GM23248 (cell line): ENCODE measurements at regions not wholly inside any gene's neighbourhood (a gene's known extent, or its start where the extent isn't known, plus 50 kb on each side); places are given as distances from the start of the nearest gene placed in this dataset.

ENCODE experiments used
- DNase-seq: peaks from one replicate; pipeline ENCODE4 v3.0.0-alpha.2; 2015
- H2AFZ ChIP-seq: fragments of 200-600 bp; sonication (generic); 2 replicates; pipeline ENCODE4 v1.6.1; 2016; ENCODE audit warnings: antibody characterized with exemption
- H3F3A ChIP-seq: fragments of 200-600 bp; sonication (generic); 2 replicates; pipeline ENCODE4 v1.6.1; 2016; ENCODE audit warnings: mild to moderate bottlenecking, antibody characterized with exemption, mixed run types; ENCODE audit not compliant: insufficient read depth
- H3K27ac ChIP-seq: fragments of 200-600 bp; sonication (generic); 2 replicates; pipeline ENCODE4 v1.5.1; 2016; ENCODE audit warnings: mild to moderate bottlenecking
- H3K27me3 ChIP-seq: fragments of 200-600 bp; sonication (generic); replicated peaks from 2 replicates; pipeline ENCODE4 v1.6.1; 2016; ENCODE audit warnings: mild to moderate bottlenecking; ENCODE audit not compliant: insufficient read depth
- H3K36me3 ChIP-seq: fragments of 200-600 bp; sonication (generic); 2 replicates; pipeline ENCODE4 v1.6.1; 2016; ENCODE audit warnings: low read depth, mild to moderate bottlenecking
- H3K4me1 ChIP-seq: fragments of 200-600 bp; sonication (generic); 2 replicates; pipeline ENCODE4 v1.6.1; 2016; ENCODE audit warnings: mild to moderate bottlenecking; ENCODE audit not compliant: insufficient read depth
- H3K4me2 ChIP-seq: fragments of 200-600 bp; sonication (generic); one replicate; pipeline ENCODE4 v1.6.1; 2016; ENCODE audit warnings: mild to moderate bottlenecking; ENCODE audit not compliant: unreplicated experiment
- H3K4me3 ChIP-seq: fragments of 200-600 bp; sonication (generic); 2 replicates; pipeline ENCODE4 v1.5.1; 2016; ENCODE audit warnings: mild to moderate bottlenecking
- H3K79me2 ChIP-seq: fragments of 200-600 bp; sonication (generic); 2 replicates; pipeline ENCODE4 v1.6.1; 2016; ENCODE audit warnings: mild to moderate bottlenecking; ENCODE audit not compliant: insufficient read depth
- H3K9ac ChIP-seq: fragments of 200-600 bp; sonication (generic); 2 replicates; pipeline ENCODE4 v1.6.1; 2016; ENCODE audit warnings: mild to moderate bottlenecking
- H3K9me2 ChIP-seq: fragments of 200-600 bp; sonication (generic); 2 replicates; pipeline ENCODE4 v1.6.1; 2016; ENCODE audit warnings: mixed run types, mild to moderate bottlenecking, moderate library complexity; ENCODE audit not compliant: insufficient read depth
- H3K9me3 ChIP-seq: fragments of 200-600 bp; sonication (generic); one replicate; pipeline ENCODE4 v1.6.1; 2017; ENCODE audit warnings: low read depth
- H4K20me1 ChIP-seq: fragments of 200-600 bp; sonication (generic); 2 replicates; pipeline ENCODE4 v1.6.0; 2016; ENCODE audit not compliant: insufficient read depth
- EZH2 ChIP-seq: fragments of 200-600 bp; sonication (generic); IDR thresholded peaks from 2 replicates; pipeline ENCODE4 v1.6.1; 2018; ENCODE audit warnings: antibody characterized with exemption, mild to moderate bottlenecking; ENCODE audit not compliant: insufficient read depth, poor library complexity, severe bottlenecking
- EZH2phosphoT487 ChIP-seq: fragments of 200-600 bp; sonication (generic); IDR thresholded peaks from 2 replicates; pipeline ENCODE4 v1.6.1; 2018; ENCODE audit warnings: antibody characterized with exemption, moderate library complexity, mild to moderate bottlenecking, low read depth; ENCODE audit not compliant: insufficient read depth
- WGBS, 2 experiments: methylation state at CpG; one replicate each; pipeline ENCODE4 v1.1.6; 2015 to 2017; ENCODE audit warnings: low lambda C conversion rate in 2 of 2, low coverage in 1 of 2; ENCODE audit errors: missing lambda C conversion rate in 2 of 2; 5-methylcytosine and 5-hydroxymethylcytosine counted together
- in situ Hi-C: fragments of 300-500 bp; cut with MboI; formaldehyde crosslinking; loops from 2 replicates; pipeline ENCODE4 v1.15.0; 2020

DNA sequence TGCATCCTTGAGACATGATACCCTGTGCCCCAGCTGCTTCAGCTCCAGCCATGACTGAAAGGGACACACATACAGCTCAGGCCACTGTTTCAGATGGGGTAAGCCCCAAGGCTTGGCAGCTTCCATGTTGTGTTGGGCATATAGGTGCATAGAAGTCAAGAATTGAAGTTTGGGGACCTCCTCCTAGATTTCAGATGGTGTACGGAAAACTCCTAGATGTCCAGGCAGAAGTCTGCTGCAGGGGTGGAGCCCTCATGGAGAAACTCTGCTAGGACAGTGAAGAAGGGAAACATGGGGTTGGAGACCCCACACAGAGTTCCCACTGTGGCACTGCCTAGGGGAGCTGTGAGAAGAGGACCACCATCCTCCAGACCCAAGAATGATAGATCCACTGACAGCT lies 1379.0 kb upstream of the MAP3K7 start:
- Histone ChIP-seq H3K4me3 (no peak overlapping the region), H2AFZ (no peak overlapping the region), H3K79me2 (no peaks in the 10 kb centered on the region), H3K9me3 (no peaks in the 10 kb centered on the region), H4K20me1 (no peaks in the 10 kb centered on the region), H3K9me2 (no peaks in the 10 kb centered on the region), H3K9ac (no peak overlapping the region), H3K27ac (no peak overlapping the region), H3K27me3 (no peaks in the 10 kb centered on the region), H3K4me1 (no peaks in the 10 kb centered on the region), H3F3A (no peaks in the 10 kb centered on the region), H3K36me3 (no peaks in the 10 kb centered on the region), H3K4me2 (no peak overlapping the region)
- TF ChIP-seq EZH2phosphoT487 (no peak), EZH2 (no peak)
- no peak for DNase-seq
- 61 to 64% methylated on average over 1 of the region's 1 CpG for WGBS, 2 experiments
- in situ Hi-C loops, result no loop called here

- Histone ChIP-seq H3K79me2 (no peaks in the 10 kb centered on the region), H2AFZ (no peak overlapping the region), H3K27me3 (no peaks in the 10 kb centered on the region), H3K4me3 (no peak overlapping the region), H3K9me2 (no peaks in the 10 kb centered on the region), H3K9me3 (no peaks in the 10 kb centered on the region), H3K36me3 (no peaks in the 10 kb centered on the region), H4K20me1 (no peaks in the 10 kb centered on the region), H3K4me2 (no peak overlapping the region), H3K27ac (no peak overlapping the region), H3K4me1 (no peaks in the 10 kb centered on the region), H3F3A (no peaks in the 10 kb centered on the region), H3K9ac (no peak overlapping the region)
- in situ Hi-C loops, result no loop called here
- TF ChIP-seq EZH2phosphoT487 (no peak), EZH2 (no peak)
- WGBS, 2 experiments, result 31 to 33% methylated on average over 2 of the region's 2 CpGs
- DNase-seq, result no peak
These were observed 1374.8 kb upstream of the MAP3K7 start for GRCh38 chr6:91961671-91962070.

DNA sequence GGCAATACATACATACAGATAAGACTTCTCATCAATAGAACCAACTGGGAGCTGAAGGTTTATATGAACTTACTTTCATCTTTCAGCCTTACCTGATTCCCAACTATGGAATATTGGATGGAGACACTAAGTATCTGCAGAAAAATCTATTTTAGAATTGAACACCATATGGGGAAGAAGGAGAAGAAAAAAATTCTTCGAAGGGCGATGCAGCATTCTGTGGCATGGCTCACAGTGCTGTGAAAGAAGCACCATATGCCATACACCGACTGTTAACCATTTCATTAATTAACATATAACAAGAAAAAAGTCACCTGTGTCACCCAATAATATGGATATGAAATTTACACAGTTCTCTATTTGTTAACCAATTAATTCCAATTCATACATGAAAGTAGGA lies 1374.4 kb upstream of the MAP3K7 start:
- DNase-seq, result no peak
- H3K4me3 ChIP-seq, result no peak overlapping the region
- H4K20me1 ChIP-seq, result no peaks in the 10 kb centered on the region
- TF ChIP-seq EZH2phosphoT487 (no peak), EZH2 (no peak)
- no peak overlapping the region for H3K9ac ChIP-seq
- no peak overlapping the region for H2AFZ ChIP-seq
- H3F3A ChIP-seq, result no peaks in the 10 kb centered on the region
- H3K27me3 ChIP-seq, result no peaks in the 10 kb centered on the region
- 22 to 34% methylated on average over 3 of the region's 3 CpGs for WGBS, 2 experiments
- no peaks in the 10 kb centered on the region for H3K36me3 ChIP-seq
- no peaks in the 10 kb centered on the region for H3K9me2 ChIP-seq
- no peaks in the 10 kb centered on the region for H3K9me3 ChIP-seq
- in situ Hi-C loops, result no loop called here
- no peak overlapping the region for H3K27ac ChIP-seq
- H3K79me2 ChIP-seq, result no peaks in the 10 kb centered on the region
- H3K4me2 ChIP-seq, result no peak overlapping the region
- no peaks in the 10 kb centered on the region for H3K4me1 ChIP-seq

DNA sequence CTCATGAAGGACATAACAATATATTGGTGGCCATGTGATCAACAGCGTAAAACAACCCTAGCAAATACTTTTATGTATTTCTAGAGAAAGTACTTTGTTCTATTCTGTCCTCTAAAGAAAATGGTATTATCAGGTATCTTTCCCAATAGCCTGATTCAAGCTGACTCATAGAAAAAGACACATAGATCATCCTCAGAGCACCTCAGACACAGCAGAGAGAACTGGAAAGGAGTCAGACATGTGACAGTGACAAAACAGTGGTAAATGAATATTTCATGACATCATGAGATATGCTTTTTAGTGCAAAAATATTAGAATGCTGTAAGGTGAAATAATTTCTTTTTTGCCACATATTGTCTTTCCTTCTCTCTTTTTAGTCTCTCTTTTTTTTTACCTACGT lies 1355.0 kb upstream of the MAP3K7 start:
- no peak overlapping the region for H2AFZ ChIP-seq
- no peaks in the 10 kb centered on the region for H3K9me3 ChIP-seq
- no peak overlapping the region for H3K4me2 ChIP-seq
- 18 to 20% methylated on average over 2 of the region's 2 CpGs for WGBS, 2 experiments
- H3K79me2 ChIP-seq, result no peaks in the 10 kb centered on the region
- H3K4me3 ChIP-seq, result no peak overlapping the region
- H3F3A ChIP-seq, result no peaks in the 10 kb centered on the region
- TF ChIP-seq EZH2, result no peak
- TF ChIP-seq EZH2phosphoT487, result no peak
- no peak for DNase-seq
- H4K20me1 ChIP-seq, result no peaks in the 10 kb centered on the region
- H3K36me3 ChIP-seq, result no peaks in the 10 kb centered on the region
- no peak overlapping the region for H3K27ac ChIP-seq
- H3K9me2 ChIP-seq, result no peaks in the 10 kb centered on the region
- no peaks in the 10 kb centered on the region for H3K4me1 ChIP-seq
- in situ Hi-C loops, result no loop called here
- H3K9ac ChIP-seq, result no peak overlapping the region
- no peaks in the 10 kb centered on the region for H3K27me3 ChIP-seq

- Histone ChIP-seq H3K4me2 (no peak overlapping the region), H3K9me3 (no peaks in the 10 kb centered on the region), H2AFZ (no peak overlapping the region), H3K36me3 (no peaks in the 10 kb centered on the region), H4K20me1 (no peaks in the 10 kb centered on the region), H3K4me1 (no peaks in the 10 kb centered on the region), H3F3A (no peaks in the 10 kb centered on the region), H3K9me2 (no peaks in the 10 kb centered on the region), H3K9ac (no peak overlapping the region), H3K4me3 (no peak overlapping the region), H3K27me3 (no peaks in the 10 kb centered on the region), H3K79me2 (no peaks in the 10 kb centered on the region), H3K27ac (no peak overlapping the region)
- in situ Hi-C loops, result no loop called here
- WGBS, 2 experiments, result 26 to 31% methylated on average over 1 of the region's 1 CpG
- no peak for DNase-seq
- TF ChIP-seq EZH2phosphoT487 (no peak), EZH2 (no peak)
These were observed 1353.9 kb upstream of the MAP3K7 start for GRCh38 chr6:91940801-91941200.
